MM.1S (cell line): ENCODE measurements at regions not wholly inside any gene's neighbourhood (a gene's known extent, or its start where the extent isn't known, plus 50 kb on each side); places are given as distances from the start of the nearest gene placed in this dataset.

Experiments
- DNase-seq: peaks from one replicate; pipeline ENCODE4 v3.0.0-alpha.2; 2015
- H2AFZ ChIP-seq: fragments of 300-600 bp; sonication (generic); 2 replicates; pipeline ENCODE4 v1.6.0; 2016; ENCODE audit warnings: antibody characterized with exemption, low read length
- H3F3A ChIP-seq: fragments of 300-600 bp; sonication (generic); 2 replicates; pipeline ENCODE4 v1.6.1; 2016; ENCODE audit warnings: mild to moderate bottlenecking, antibody characterized with exemption, low read length, moderate library complexity, mixed read lengths; ENCODE audit not compliant: insufficient read depth
- H3K27ac ChIP-seq: fragments of 300-600 bp; sonication (generic); 2 replicates; pipeline ENCODE4 v1.5.1; 2016; ENCODE audit warnings: mild to moderate bottlenecking, low read length
- H3K27me3 ChIP-seq: fragments of 300-600 bp; sonication (generic); replicated peaks from 2 replicates; pipeline ENCODE4 v1.6.0; 2016; ENCODE audit warnings: low read length; ENCODE audit not compliant: insufficient read depth
- H3K36me3 ChIP-seq: fragments of 300-600 bp; sonication (generic); replicated peaks from 2 replicates; pipeline ENCODE4 v1.6.1; 2016; ENCODE audit warnings: mild to moderate bottlenecking, low read length, mixed read lengths; ENCODE audit not compliant: insufficient read depth
- H3K4me1 ChIP-seq: fragments of 300-600 bp; sonication (generic); 2 replicates; pipeline ENCODE4 v1.6.1; 2016; ENCODE audit warnings: low read length, mixed read lengths
- H3K4me2 ChIP-seq: fragments of 300-600 bp; sonication (generic); 2 replicates; pipeline ENCODE4 v1.6.0; 2016; ENCODE audit warnings: low read depth, low read length
- H3K4me3 ChIP-seq: fragments of 300-600 bp; sonication (generic); 2 replicates; pipeline ENCODE4 v1.5.1; 2016; ENCODE audit warnings: low read length, mixed read lengths
- H3K79me2 ChIP-seq: fragments of 300-600 bp; sonication (generic); 2 replicates; pipeline ENCODE4 v1.6.1; 2016; ENCODE audit warnings: mixed run types, low read length, mixed read lengths
- H3K9ac ChIP-seq: fragments of 300-600 bp; sonication (generic); 2 replicates; pipeline ENCODE4 v1.6.1; 2016; ENCODE audit warnings: low read length, mixed read lengths
- H3K9me2 ChIP-seq: fragments of 300-600 bp; sonication (generic); replicated peaks from 2 replicates; pipeline ENCODE4 v1.6.1; 2016; ENCODE audit warnings: mild to moderate bottlenecking, low read length, mixed read lengths; ENCODE audit not compliant: insufficient read depth
- H3K9me3 ChIP-seq: fragments of 300-600 bp; sonication (generic); replicated peaks from 2 replicates; pipeline ENCODE4 v1.6.1; 2016; ENCODE audit warnings: mild to moderate bottlenecking, low read length, mixed read lengths; ENCODE audit not compliant: insufficient read depth
- H4K20me1 ChIP-seq: fragments of 300-600 bp; sonication (generic); 2 replicates; pipeline ENCODE4 v1.6.1; 2016; ENCODE audit warnings: mild to moderate bottlenecking, low read length, moderate library complexity, mixed read lengths; ENCODE audit not compliant: insufficient read depth
- EZH2 ChIP-seq: fragments of 300-600 bp; sonication (generic); optimal IDR thresholded peaks from 2 replicates; pipeline ENCODE3; 2017; ENCODE audit warnings: low read depth, mild to moderate bottlenecking, antibody characterized with exemption, low read length, mixed read lengths
- EZH2phosphoT487 ChIP-seq: fragments of 300-600 bp; sonication (generic); IDR thresholded peaks from 2 replicates; pipeline ENCODE4 v1.6.1; 2018; ENCODE audit warnings: antibody characterized with exemption, low read length
- TF ChIP-seq, protein P1 (sequence below): fragments of 300-600 bp; sonication (generic); IDR thresholded peaks from 2 replicates; pipeline ENCODE4 v1.5.1; 2016; ENCODE audit warnings: antibody characterized with exemption, low read length, mixed read lengths

GRCh38 chr4:1572964-1573720 is 111.0 kb downstream of the FAM53A start:
- Histone ChIP-seq H3K79me2 (no peaks in the 10 kb centered on the region), H3K4me2 (no peak overlapping the region), H3K4me3 (no peak overlapping the region), H3K9ac (no peak overlapping the region), H2AFZ (no peak overlapping the region), H3K4me1 (no peaks in the 10 kb centered on the region), H3F3A (no peaks in the 10 kb centered on the region), H3K9me2 (no peaks in the 10 kb centered on the region), H3K27ac (no peak overlapping the region), H3K36me3 (no peaks in the 10 kb centered on the region), H4K20me1 (no peaks in the 10 kb centered on the region), H3K27me3 (no peaks in the 10 kb centered on the region), H3K9me3 (no peaks in the 10 kb centered on the region)
- TF ChIP-seq EZH2 (no peak), EZH2phosphoT487 (no peak)
- TF ChIP-seq, protein P1, sequence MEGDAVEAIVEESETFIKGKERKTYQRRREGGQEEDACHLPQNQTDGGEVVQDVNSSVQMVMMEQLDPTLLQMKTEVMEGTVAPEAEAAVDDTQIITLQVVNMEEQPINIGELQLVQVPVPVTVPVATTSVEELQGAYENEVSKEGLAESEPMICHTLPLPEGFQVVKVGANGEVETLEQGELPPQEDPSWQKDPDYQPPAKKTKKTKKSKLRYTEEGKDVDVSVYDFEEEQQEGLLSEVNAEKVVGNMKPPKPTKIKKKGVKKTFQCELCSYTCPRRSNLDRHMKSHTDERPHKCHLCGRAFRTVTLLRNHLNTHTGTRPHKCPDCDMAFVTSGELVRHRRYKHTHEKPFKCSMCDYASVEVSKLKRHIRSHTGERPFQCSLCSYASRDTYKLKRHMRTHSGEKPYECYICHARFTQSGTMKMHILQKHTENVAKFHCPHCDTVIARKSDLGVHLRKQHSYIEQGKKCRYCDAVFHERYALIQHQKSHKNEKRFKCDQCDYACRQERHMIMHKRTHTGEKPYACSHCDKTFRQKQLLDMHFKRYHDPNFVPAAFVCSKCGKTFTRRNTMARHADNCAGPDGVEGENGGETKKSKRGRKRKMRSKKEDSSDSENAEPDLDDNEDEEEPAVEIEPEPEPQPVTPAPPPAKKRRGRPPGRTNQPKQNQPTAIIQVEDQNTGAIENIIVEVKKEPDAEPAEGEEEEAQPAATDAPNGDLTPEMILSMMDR: no peak
- DNase-seq: no peak

DNA sequence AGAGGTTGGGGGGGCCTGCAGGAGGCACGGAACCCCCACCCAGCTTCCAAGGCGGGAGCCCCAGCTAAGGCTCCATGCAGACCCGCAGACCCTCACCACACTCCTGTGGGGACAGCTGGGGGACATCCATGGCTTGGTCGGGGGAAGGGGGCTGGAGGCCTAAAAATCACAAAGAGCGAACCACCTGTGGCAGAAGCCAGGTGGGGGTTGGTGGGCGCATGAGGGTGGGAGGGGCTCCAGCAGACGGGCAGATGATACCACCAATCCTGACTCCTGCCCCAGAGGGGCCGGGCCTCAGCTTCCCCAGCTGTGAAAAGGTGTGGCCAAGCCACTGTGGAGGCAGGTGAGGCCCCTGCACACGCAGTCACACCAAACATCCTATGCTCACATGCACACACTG is 111.6 kb downstream of the FAM53A start:
- Histone ChIP-seq H3K4me1 (no peaks in the 10 kb centered on the region), H3K27me3 (no peaks in the 10 kb centered on the region), H3K79me2 (no peaks in the 10 kb centered on the region), H3F3A (no peaks in the 10 kb centered on the region), H3K9me2 (no peaks in the 10 kb centered on the region), H3K4me2 (no peak overlapping the region), H3K9me3 (no peaks in the 10 kb centered on the region), H3K9ac (no peak overlapping the region), H4K20me1 (no peaks in the 10 kb centered on the region), H3K27ac (no peak overlapping the region), H2AFZ (no peak overlapping the region), H3K36me3 (no peaks in the 10 kb centered on the region), H3K4me3 (no peak overlapping the region)
- TF ChIP-seq, protein P1: no peak
- TF ChIP-seq EZH2phosphoT487 (no peak), EZH2 (no peak)
- no peak for DNase-seq

DNA sequence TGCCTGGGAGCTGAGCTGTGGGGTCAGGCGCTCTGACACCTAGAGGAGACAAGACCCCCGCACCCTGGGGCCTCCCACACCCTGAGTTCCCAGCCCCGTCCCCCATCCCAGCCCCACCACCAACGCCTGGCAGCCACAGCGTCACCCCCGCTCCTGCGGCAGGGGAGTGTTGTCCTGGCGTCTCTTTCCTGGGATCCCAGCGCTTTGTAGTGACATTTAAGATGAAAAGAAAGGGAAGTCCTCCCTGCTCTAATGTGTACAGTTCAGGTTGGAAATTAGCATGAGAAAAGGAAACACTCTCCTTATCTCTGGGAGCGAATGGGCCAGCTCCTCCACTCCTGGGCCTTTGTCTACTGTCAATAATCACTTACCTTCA is 112.1 kb downstream of the FAM53A start:
- H3K9me2 ChIP-seq: no peaks in the 10 kb centered on the region
- no peak for DNase-seq
- TF ChIP-seq EZH2: no peak
- no peak for TF ChIP-seq EZH2phosphoT487
- TF ChIP-seq, protein P1: no peak
- no peak overlapping the region for H2AFZ ChIP-seq
- no peaks in the 10 kb centered on the region for H3K79me2 ChIP-seq
- no peaks in the 10 kb centered on the region for H4K20me1 ChIP-seq
- no peak overlapping the region for H3K4me2 ChIP-seq
- H3K4me1 ChIP-seq: no peaks in the 10 kb centered on the region
- H3K36me3 ChIP-seq: no peaks in the 10 kb centered on the region
- no peak overlapping the region for H3K4me3 ChIP-seq
- no peaks in the 10 kb centered on the region for H3K27me3 ChIP-seq
- no peaks in the 10 kb centered on the region for H3K9me3 ChIP-seq
- H3F3A ChIP-seq: no peaks in the 10 kb centered on the region
- no peak overlapping the region for H3K27ac ChIP-seq
- H3K9ac ChIP-seq: no peak overlapping the region
